Skeletal muscle satellite cell (primary cell): ENCODE measurements at regions not wholly inside any gene's neighbourhood (a gene's known extent, or its start where the extent isn't known, plus 50 kb on each side); places are given as distances from the start of the nearest gene placed in this dataset.

Experiments used
- H3K27me3 ChIP-seq: 2 replicates; pipeline ENCODE4 v1.7.0; 2013; ENCODE audit warnings: low read length; ENCODE audit not compliant: control insufficient read depth, insufficient read depth
- H3K36me3 ChIP-seq: 2 replicates; pipeline ENCODE4 v1.7.0; 2013; ENCODE audit warnings: mild to moderate bottlenecking, control low read depth, low read length; ENCODE audit not compliant: insufficient read depth
- H3K4me1 ChIP-seq: 2 replicates; pipeline ENCODE4 v1.7.0; 2013; ENCODE audit warnings: low read length; ENCODE audit not compliant: control insufficient read depth, insufficient read depth
- H3K4me2 ChIP-seq: 2 replicates; pipeline ENCODE4 v1.7.0; 2013; ENCODE audit warnings: mild to moderate bottlenecking, low read length
- H3K4me3 ChIP-seq: 2 replicates; pipeline ENCODE4 v1.7.0; 2013; ENCODE audit warnings: low read length
- H3K9ac ChIP-seq: 2 replicates; pipeline ENCODE4 v1.7.0; 2013; ENCODE audit warnings: mild to moderate bottlenecking, low read depth, low read length, moderate library complexity
- H3K9me3 ChIP-seq: replicated peaks from 2 replicates; pipeline ENCODE4 v1.7.0; 2013; ENCODE audit warnings: mild to moderate bottlenecking, control low read depth, low read length

GRCh38 chr5:172588380-172588779 lies 52.7 kb upstream of the NEURL1B start:
- Histone ChIP-seq H3K36me3 (no peaks in the 10 kb centered on the region), H3K4me1 (no peaks in the 10 kb centered on the region), H3K9ac (no peak overlapping the region), H3K9me3 (no peaks in the 10 kb centered on the region), H3K4me2 (no peak overlapping the region), H3K27me3 (peaks cover 90% of the 10 kb centered on the region), H3K4me3 (no peak overlapping the region)

- Histone ChIP-seq H3K4me2 (no peak overlapping the region), H3K4me3 (no peak overlapping the region), H3K27me3 (peaks cover 94% of the 10 kb centered on the region), H3K9me3 (no peaks in the 10 kb centered on the region), H3K36me3 (no peaks in the 10 kb centered on the region), H3K9ac (no peak overlapping the region), H3K4me1 (no peaks in the 10 kb centered on the region)
Observed at GRCh38 chr5:172587061-172587405, 54.0 kb upstream of the NEURL1B start.

GRCh38 chr5:172586125-172587060 lies 54.7 kb upstream of the NEURL1B start:
- Histone ChIP-seq H3K4me2 (no peak overlapping the region), H3K4me3 (no peak overlapping the region), H3K36me3 (no peaks in the 10 kb centered on the region), H3K27me3 (peaks cover 94% of the 10 kb centered on the region), H3K9me3 (no peaks in the 10 kb centered on the region), H3K4me1 (no peaks in the 10 kb centered on the region), H3K9ac (no peak overlapping the region)

GRCh38 chr5:172585114-172585513 lies 55.9 kb upstream of the NEURL1B start:
- no peak overlapping the region for H3K9ac ChIP-seq
- H3K27me3 ChIP-seq = peaks cover 97% of the 10 kb centered on the region
- no peaks in the 10 kb centered on the region for H3K36me3 ChIP-seq
- H3K9me3 ChIP-seq = no peaks in the 10 kb centered on the region
- no peaks in the 10 kb centered on the region for H3K4me1 ChIP-seq
- no peak overlapping the region for H3K4me3 ChIP-seq
- no peak overlapping the region for H3K4me2 ChIP-seq

GRCh38 chr5:172584638-172585037 lies 56.4 kb upstream of the NEURL1B start:
- H3K27me3 ChIP-seq = peaks cover 97% of the 10 kb centered on the region

GRCh38 chr5:172583931-172584511 lies 57.0 kb upstream of the NEURL1B start:
- no peak overlapping the region for H3K9ac ChIP-seq
- H3K4me2 ChIP-seq = no peak overlapping the region
- peaks cover 96% of the 10 kb centered on the region for H3K27me3 ChIP-seq
- no peaks in the 10 kb centered on the region for H3K4me1 ChIP-seq
- no peak overlapping the region for H3K4me3 ChIP-seq
- no peaks in the 10 kb centered on the region for H3K36me3 ChIP-seq
- H3K9me3 ChIP-seq = no peaks in the 10 kb centered on the region

More at GRCh38 chr5:172584638-172585037, 56.4 kb upstream of the NEURL1B start:
- no peak overlapping the region for H3K9ac ChIP-seq
- H3K36me3 ChIP-seq = no peaks in the 10 kb centered on the region
- no peak overlapping the region for H3K4me2 ChIP-seq
- no peaks in the 10 kb centered on the region for H3K9me3 ChIP-seq
- H3K4me3 ChIP-seq = no peak overlapping the region
- no peaks in the 10 kb centered on the region for H3K4me1 ChIP-seq

- no peak overlapping the region for H3K4me3 ChIP-seq
Observed at GRCh38 chr5:172582940-172583339, 58.1 kb upstream of the NEURL1B start.

GRCh38 chr5:172581315-172581714 lies 59.7 kb upstream of the NEURL1B start:
- Histone ChIP-seq H3K4me3 (no peak overlapping the region), H3K27me3 (peaks cover 86% of the 10 kb centered on the region), H3K36me3 (no peaks in the 10 kb centered on the region)

More at GRCh38 chr5:172582940-172583339, 58.1 kb upstream of the NEURL1B start:
- Histone ChIP-seq H3K36me3 (no peaks in the 10 kb centered on the region), H3K4me2 (no peak overlapping the region), H3K9me3 (no peaks in the 10 kb centered on the region), H3K9ac (no peak overlapping the region), H3K4me1 (no peaks in the 10 kb centered on the region), H3K27me3 (peaks cover 93% of the 10 kb centered on the region)

GRCh38 chr5:172579403-172579990 lies 61.6 kb upstream of the NEURL1B start:
- Histone ChIP-seq H3K36me3 (no peaks in the 10 kb centered on the region), H3K27me3 (peaks cover 86% of the 10 kb centered on the region), H3K4me3 (no peak overlapping the region), H3K9me3 (no peaks in the 10 kb centered on the region), H3K9ac (no peak overlapping the region), H3K4me2 (no peak overlapping the region), H3K4me1 (no peaks in the 10 kb centered on the region)

More at GRCh38 chr5:172581315-172581714, 59.7 kb upstream of the NEURL1B start:
- no peaks in the 10 kb centered on the region for H3K4me1 ChIP-seq
- no peaks in the 10 kb centered on the region for H3K9me3 ChIP-seq
- H3K4me2 ChIP-seq = no peak overlapping the region
- no peak overlapping the region for H3K9ac ChIP-seq

- H3K4me3 ChIP-seq = no peak overlapping the region
- no peaks in the 10 kb centered on the region for H3K4me1 ChIP-seq
- no peaks in the 10 kb centered on the region for H3K36me3 ChIP-seq
- H3K9me3 ChIP-seq = peaks cover 7% of the 10 kb centered on the region
- H3K27me3 ChIP-seq = peaks cover 80% of the 10 kb centered on the region
- no peak overlapping the region for H3K9ac ChIP-seq
- no peak overlapping the region for H3K4me2 ChIP-seq
Observed at GRCh38 chr5:172577267-172577909, 63.7 kb upstream of the NEURL1B start.

- no peak overlapping the region for H3K9ac ChIP-seq
- no peak overlapping the region for H3K4me2 ChIP-seq
- peaks cover 81% of the 10 kb centered on the region for H3K27me3 ChIP-seq
- H3K4me1 ChIP-seq = no peaks in the 10 kb centered on the region
- H3K9me3 ChIP-seq = peaks cover 7% of the 10 kb centered on the region
- H3K4me3 ChIP-seq = no peak overlapping the region
- no peaks in the 10 kb centered on the region for H3K36me3 ChIP-seq
Observed at GRCh38 chr5:172575816-172576545, 65.1 kb upstream of the NEURL1B start.
